GM20000 (cell line): ENCODE measurements at regions not wholly inside any gene's neighbourhood (a gene's known extent, or its start where the extent isn't known, plus 50 kb on each side); places are given as distances from the start of the nearest gene placed in this dataset.

Source experiments
- DNase-seq: peaks from one replicate; pipeline ENCODE4 v3.0.0; 2012; ENCODE audit warnings: low spot score
- TF ChIP-seq, protein P1 (sequence below): IDR thresholded peaks from 2 replicates; pipeline ENCODE4 v1.5.1; 2012; ENCODE audit warnings: mild to moderate bottlenecking, control low read depth; ENCODE audit errors: extremely low read depth, missing control alignments

GRCh38 chrX:98067611-98068010 lies 1183.9 kb downstream of the RPA4 start:
- DNase-seq, result no peak
- TF ChIP-seq, protein P1, sequence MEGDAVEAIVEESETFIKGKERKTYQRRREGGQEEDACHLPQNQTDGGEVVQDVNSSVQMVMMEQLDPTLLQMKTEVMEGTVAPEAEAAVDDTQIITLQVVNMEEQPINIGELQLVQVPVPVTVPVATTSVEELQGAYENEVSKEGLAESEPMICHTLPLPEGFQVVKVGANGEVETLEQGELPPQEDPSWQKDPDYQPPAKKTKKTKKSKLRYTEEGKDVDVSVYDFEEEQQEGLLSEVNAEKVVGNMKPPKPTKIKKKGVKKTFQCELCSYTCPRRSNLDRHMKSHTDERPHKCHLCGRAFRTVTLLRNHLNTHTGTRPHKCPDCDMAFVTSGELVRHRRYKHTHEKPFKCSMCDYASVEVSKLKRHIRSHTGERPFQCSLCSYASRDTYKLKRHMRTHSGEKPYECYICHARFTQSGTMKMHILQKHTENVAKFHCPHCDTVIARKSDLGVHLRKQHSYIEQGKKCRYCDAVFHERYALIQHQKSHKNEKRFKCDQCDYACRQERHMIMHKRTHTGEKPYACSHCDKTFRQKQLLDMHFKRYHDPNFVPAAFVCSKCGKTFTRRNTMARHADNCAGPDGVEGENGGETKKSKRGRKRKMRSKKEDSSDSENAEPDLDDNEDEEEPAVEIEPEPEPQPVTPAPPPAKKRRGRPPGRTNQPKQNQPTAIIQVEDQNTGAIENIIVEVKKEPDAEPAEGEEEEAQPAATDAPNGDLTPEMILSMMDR, result no peak

DNA sequence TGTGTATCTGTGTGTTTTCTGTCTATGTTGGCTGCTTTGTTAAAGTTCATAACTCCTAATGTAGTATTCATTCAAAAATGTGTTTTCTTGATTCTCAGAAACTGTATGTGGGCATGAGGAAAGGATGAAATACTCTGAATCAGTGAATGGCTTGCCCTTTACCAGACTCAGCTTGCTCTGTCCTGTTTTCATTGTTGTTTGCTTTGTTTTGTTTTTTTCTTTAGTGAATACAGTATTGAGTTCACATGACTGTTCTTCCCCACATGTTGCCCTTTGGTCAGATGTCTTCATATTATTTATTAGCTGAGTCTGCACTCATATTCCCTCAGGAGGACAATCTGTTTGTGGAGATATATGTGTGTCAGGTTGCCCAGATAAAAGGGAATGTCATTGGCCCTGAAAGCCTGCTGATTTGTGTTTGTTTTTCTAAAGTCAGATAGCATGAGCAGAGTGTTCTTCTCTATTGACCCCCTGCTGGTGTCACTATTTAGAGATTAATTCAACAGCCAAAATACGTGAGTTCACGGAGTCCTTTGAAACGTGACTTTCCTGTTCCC lies 1184.4 kb downstream of the RPA4 start:
- TF ChIP-seq, protein P1, result no peak
- DNase-seq, result no peak

DNA sequence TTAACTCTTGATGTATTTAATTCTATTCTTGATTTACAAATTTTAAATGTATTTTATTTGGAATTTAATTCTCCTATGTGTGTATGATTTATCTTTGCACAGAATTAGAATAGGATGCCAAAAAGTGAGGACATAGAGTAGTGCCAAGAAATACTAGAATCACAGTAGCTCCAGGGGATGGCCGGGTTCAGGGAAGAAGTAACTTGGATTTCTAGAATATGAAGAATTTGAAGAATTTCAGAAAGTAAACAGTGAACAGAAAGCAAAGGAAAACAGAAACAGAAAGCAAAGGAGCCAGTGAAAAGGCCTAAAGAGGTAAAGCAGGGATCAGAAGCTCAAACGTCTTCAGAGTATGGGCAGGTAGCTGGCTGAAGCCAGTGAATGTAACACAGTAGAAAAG lies 1187.6 kb downstream of the RPA4 start:
- TF ChIP-seq, protein P1, result no peak
- DNase-seq, result no peak

- no peak for DNase-seq
- TF ChIP-seq, protein P1, result no peak
Observed at GRCh38 chrX:98077440-98077839, 1193.7 kb downstream of the RPA4 start.

DNA sequence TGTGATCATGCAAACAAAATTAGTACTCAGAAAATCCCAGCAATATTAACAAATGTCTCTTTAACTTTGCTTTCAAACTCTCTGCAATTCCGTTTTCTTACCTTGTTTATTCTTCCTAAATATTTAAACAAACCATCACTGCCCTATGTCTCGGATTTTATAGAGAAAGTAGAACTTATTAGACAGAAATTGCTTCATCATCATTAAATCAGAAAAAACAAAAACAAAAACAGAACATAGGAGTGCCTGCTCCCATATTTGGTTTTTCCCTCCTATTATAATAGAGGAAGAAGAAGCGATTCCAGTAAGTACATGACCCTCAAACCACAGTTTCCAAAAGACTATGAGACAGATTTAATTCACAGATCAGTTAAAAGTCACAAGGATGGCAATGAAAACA lies 1228.0 kb downstream of the RPA4 start:
- no peak for DNase-seq
- TF ChIP-seq, protein P1, result no peak

DNA sequence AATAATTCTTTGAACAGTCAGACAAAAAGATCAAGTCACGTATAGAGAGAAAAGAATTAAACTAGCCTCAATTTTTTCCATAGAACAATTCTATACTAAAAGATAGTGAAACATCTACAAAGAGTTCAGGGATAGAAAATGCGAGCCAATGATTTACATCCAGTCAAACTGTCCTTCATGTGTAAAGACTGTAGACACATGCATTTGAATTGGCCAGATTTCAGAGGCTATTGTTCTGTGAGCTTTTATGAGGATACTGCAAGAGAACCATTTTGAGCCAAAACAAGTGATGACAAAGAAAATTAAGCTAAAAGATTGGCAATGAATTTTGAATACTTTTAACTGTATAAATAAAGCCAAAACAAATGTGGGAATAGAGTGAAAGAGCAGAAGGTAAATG lies 1230.3 kb downstream of the RPA4 start:
- DNase-seq, result no peak
- TF ChIP-seq, protein P1, result no peak

GRCh38 chrX:98141466-98141865 lies 1257.8 kb downstream of the RPA4 start:
- TF ChIP-seq, protein P1, result no peak
- no peak for DNase-seq
